ENCODE measurements at regions not wholly inside any gene's neighbourhood (a gene's known extent, or its start where the extent isn't known, plus 50 kb on each side); places are given as distances from the start of the nearest gene placed in this dataset.

DNA sequence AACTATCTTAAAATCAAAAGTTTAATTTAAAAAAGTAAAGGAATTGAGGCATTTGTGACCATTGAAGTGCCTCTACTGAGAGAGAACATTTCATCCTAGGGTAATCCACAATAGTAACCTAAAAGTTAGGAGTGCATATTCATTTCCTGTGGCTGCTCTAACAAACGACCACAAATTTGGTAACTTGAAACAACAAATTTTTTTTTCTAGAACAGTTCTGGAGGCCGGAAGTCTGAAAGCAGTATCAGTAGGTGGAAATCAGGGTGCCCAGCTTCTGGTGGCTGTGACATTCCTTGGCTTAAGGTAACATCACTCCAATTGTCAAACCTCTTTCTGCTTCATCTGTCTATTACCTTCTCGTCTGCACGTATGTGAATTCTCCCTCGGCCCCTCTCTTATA, 67.1 kb upstream of the SSBP2 start:
- H3K9me3 ChIP-seq (ENCODE audit: control insufficient read depth in 4 of 4, low read length in 3 of 4) = no peaks in the 10 kb centered on the region
- H3K36me3 ChIP-seq (ENCODE audit: control insufficient read depth in 4 of 4, insufficient read depth in 3 of 4, low read depth in 1 of 4, low read length in 3 of 4) = no peaks in the 10 kb centered on the region
- WGBS = 82% methylated on average over 5 of the region's 5 CpGs
- no peaks in the 10 kb centered on the region for H3K4me1 ChIP-seq (ENCODE audit: control insufficient read depth in 4 of 4, insufficient read depth in 4 of 4, low read length in 3 of 4)
- H3K27ac ChIP-seq (ENCODE audit: low read depth in 1 of 2, low read length in 2 of 2) = no peak overlapping the region
- no peak overlapping the region for H3K9ac ChIP-seq (ENCODE audit: low read depth in 1 of 2, low read length in 2 of 2)
- DNase-seq (ENCODE audit: low spot score) = no peak
- TF ChIP-seq RXRA (IDR thresholded peaks at IDR 0.05) = no peak
- no peak for TF ChIP-seq MAX (IDR thresholded peaks at IDR 0.05)
- TF ChIP-seq RAD21 (IDR thresholded peaks at IDR 0.05) = no peak
- H3K27me3 ChIP-seq (ENCODE audit: control insufficient read depth in 4 of 4, insufficient read depth in 4 of 4, low read length in 3 of 4) = no peaks in the 10 kb centered on the region
- no peak overlapping the region for H3K4me3 ChIP-seq (ENCODE audit: low read depth in 1 of 3, low read length in 3 of 3)

GRCh38 chr5:81817086-81817485, 66.2 kb upstream of the SSBP2 start:
- DNase-seq (ENCODE audit: low spot score) = no peak
- no peaks in the 10 kb centered on the region for H3K9me3 ChIP-seq (ENCODE audit: control insufficient read depth in 4 of 4, low read length in 3 of 4)
- H3K4me1 ChIP-seq (ENCODE audit: control insufficient read depth in 4 of 4, insufficient read depth in 4 of 4, low read length in 3 of 4) = no peaks in the 10 kb centered on the region
- H3K36me3 ChIP-seq (ENCODE audit: control insufficient read depth in 4 of 4, insufficient read depth in 3 of 4, low read depth in 1 of 4, low read length in 3 of 4) = no peaks in the 10 kb centered on the region
- 95% methylated on average over 3 of the region's 3 CpGs for WGBS
- no peaks in the 10 kb centered on the region for H3K27me3 ChIP-seq (ENCODE audit: control insufficient read depth in 4 of 4, insufficient read depth in 4 of 4, low read length in 3 of 4)
- TF ChIP-seq MAX (IDR thresholded peaks at IDR 0.05) (no peak), RAD21 (IDR thresholded peaks at IDR 0.05) (no peak), TAF1 (conservative IDR thresholded peaks at IDR 0.05) (no peak), YY1 (IDR thresholded peaks at IDR 0.05) (no peak), NR2F2 (IDR thresholded peaks at IDR 0.05) (no peak), CTCF (IDR thresholded peaks at IDR 0.05; ENCODE audit: low read depth, low read length, missing input control) (no peak), JUND (IDR thresholded peaks at IDR 0.05) (no peak), SP1 (IDR thresholded peaks at IDR 0.05) (no peak), HNF4A (conservative IDR thresholded peaks at IDR 0.05) (no peak), ATF3 (IDR thresholded peaks at IDR 0.05) (no peak)
- TF ChIP-seq, protein P1, sequence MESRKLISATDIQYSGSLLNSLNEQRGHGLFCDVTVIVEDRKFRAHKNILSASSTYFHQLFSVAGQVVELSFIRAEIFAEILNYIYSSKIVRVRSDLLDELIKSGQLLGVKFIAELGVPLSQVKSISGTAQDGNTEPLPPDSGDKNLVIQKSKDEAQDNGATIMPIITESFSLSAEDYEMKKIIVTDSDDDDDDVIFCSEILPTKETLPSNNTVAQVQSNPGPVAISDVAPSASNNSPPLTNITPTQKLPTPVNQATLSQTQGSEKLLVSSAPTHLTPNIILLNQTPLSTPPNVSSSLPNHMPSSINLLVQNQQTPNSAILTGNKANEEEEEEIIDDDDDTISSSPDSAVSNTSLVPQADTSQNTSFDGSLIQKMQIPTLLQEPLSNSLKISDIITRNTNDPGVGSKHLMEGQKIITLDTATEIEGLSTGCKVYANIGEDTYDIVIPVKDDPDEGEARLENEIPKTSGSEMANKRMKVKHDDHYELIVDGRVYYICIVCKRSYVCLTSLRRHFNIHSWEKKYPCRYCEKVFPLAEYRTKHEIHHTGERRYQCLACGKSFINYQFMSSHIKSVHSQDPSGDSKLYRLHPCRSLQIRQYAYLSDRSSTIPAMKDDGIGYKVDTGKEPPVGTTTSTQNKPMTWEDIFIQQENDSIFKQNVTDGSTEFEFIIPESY (IDR thresholded peaks at IDR 0.05) = no peak
- TF ChIP-seq, protein P2, sequence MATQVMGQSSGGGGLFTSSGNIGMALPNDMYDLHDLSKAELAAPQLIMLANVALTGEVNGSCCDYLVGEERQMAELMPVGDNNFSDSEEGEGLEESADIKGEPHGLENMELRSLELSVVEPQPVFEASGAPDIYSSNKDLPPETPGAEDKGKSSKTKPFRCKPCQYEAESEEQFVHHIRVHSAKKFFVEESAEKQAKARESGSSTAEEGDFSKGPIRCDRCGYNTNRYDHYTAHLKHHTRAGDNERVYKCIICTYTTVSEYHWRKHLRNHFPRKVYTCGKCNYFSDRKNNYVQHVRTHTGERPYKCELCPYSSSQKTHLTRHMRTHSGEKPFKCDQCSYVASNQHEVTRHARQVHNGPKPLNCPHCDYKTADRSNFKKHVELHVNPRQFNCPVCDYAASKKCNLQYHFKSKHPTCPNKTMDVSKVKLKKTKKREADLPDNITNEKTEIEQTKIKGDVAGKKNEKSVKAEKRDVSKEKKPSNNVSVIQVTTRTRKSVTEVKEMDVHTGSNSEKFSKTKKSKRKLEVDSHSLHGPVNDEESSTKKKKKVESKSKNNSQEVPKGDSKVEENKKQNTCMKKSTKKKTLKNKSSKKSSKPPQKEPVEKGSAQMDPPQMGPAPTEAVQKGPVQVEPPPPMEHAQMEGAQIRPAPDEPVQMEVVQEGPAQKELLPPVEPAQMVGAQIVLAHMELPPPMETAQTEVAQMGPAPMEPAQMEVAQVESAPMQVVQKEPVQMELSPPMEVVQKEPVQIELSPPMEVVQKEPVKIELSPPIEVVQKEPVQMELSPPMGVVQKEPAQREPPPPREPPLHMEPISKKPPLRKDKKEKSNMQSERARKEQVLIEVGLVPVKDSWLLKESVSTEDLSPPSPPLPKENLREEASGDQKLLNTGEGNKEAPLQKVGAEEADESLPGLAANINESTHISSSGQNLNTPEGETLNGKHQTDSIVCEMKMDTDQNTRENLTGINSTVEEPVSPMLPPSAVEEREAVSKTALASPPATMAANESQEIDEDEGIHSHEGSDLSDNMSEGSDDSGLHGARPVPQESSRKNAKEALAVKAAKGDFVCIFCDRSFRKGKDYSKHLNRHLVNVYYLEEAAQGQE (IDR thresholded peaks at IDR 0.05) = no peak
- no peak overlapping the region for H3K4me3 ChIP-seq (ENCODE audit: low read depth in 1 of 3, low read length in 3 of 3)
- H3K27ac ChIP-seq (ENCODE audit: low read depth in 1 of 2, low read length in 2 of 2) = no peak overlapping the region
- H3K9ac ChIP-seq (ENCODE audit: low read depth in 1 of 2, low read length in 2 of 2) = no peak overlapping the region
